ENCODE measurements at regions not wholly inside any gene's neighbourhood (a gene's known extent, or its start where the extent isn't known, plus 50 kb on each side); places are given as distances from the start of the nearest gene placed in this dataset.

DNA sequence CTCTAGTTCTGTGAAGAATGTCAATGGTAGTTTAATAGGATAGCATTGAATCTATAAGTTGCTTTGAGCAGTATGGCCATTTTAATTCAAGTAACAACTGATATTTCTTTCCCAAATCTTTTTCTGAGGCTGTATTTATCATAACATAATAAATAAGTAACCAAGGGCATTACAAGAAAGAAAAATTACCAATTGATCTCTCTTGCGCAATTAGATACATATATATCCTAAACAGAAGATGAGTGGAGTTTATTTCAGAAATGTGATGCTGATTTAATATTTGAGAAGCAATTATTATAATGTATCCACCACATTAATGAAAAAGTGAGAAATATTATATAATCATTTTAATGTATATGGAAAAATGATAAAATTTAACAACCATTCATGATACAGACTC, 802.5 kb upstream of the AGA start:
- Histone ChIP-seq H3K36me3 (ENCODE audit: control insufficient read depth in 2 of 2, extremely low read depth in 1 of 2, insufficient read depth in 1 of 2, low read length in 1 of 2) (no peaks in the 10 kb centered on the region), H3K4me3 (ENCODE audit: control insufficient read depth in 1 of 2, extremely low read depth in 1 of 2, low read length in 1 of 2) (no peak overlapping the region), H3K27me3 (replicated peaks in 1 of 2; ENCODE audit: control insufficient read depth in 2 of 2, extremely low read depth in 1 of 2, insufficient read depth in 2 of 2, low read length in 1 of 2) (no peaks in the 10 kb centered on the region), H3K4me1 (ENCODE audit: control insufficient read depth in 1 of 2, extremely low read depth in 1 of 2, insufficient read depth in 2 of 2, low read length in 2 of 2) (no peaks in the 10 kb centered on the region), H3K27ac (ENCODE audit: low read length) (no peak overlapping the region), H3K9me3 (no peaks in the 10 kb centered on the region)
- Mint-ChIP-seq H3K4me1 (no peaks in the 10 kb centered on the region), H3K36me3 (no peaks in the 10 kb centered on the region), H3K9me3 (peaks cover 5 to 14% (median 9%) of the 10 kb centered on the region in 3 donors), H3K27ac (no peak overlapping the region), H3K27me3 (no peaks in the 10 kb centered on the region), H3K4me3 (no peak overlapping the region)
- no CpG with 5 or more reads among the region's 1 CpG for WGBS (ENCODE audit: insufficient coverage)
- DNase-seq (no peak), ATAC-seq (replicated peaks in 1 of 4) (no peak)
- ChIA-PET CTCF (no interaction called here), POLR2A (no interaction called here)

DNA sequence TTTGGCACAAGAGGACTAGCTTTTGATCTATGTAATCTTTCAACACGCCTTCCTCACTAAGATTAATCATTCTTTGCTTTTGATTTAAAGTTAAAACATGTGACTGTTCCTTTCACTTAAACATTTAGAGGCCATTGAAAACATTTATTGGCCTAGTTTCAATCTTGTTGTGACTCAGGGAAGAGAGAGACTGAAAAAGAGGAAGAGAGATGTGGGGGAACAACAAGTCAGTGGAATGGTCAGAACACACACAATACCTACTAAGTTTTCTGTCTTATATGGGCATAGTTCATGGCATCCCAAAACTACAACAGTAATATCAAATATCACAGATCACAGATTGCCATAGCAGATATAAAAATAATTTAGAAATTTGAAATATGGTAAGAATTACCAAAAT, 812.9 kb upstream of the AGA start:
- POLR2A ChIA-PET, result no interaction called here
- ATAC-seq (replicated peaks in 1 of 4), result no peak
- no peaks in the 10 kb centered on the region for H3K4me1 Mint-ChIP-seq
- peaks cover 9 to 14% (median 11%) of the 10 kb centered on the region in 3 donors for H3K9me3 Mint-ChIP-seq
- H3K4me3 ChIP-seq (ENCODE audit: control insufficient read depth in 1 of 2, extremely low read depth in 1 of 2, low read length in 1 of 2), result no peak overlapping the region
- no CpG with 5 or more reads among the region's 1 CpG for WGBS (ENCODE audit: insufficient coverage)
- no peaks in the 10 kb centered on the region for H3K27me3 Mint-ChIP-seq
- H3K27ac Mint-ChIP-seq, result no peak overlapping the region
- H3K36me3 ChIP-seq (ENCODE audit: control insufficient read depth in 2 of 2, extremely low read depth in 1 of 2, insufficient read depth in 1 of 2, low read length in 1 of 2), result no peaks in the 10 kb centered on the region
- DNase-seq, result no peak
- no peaks in the 10 kb centered on the region for H3K27me3 ChIP-seq (replicated peaks in 1 of 2; ENCODE audit: control insufficient read depth in 2 of 2, extremely low read depth in 1 of 2, insufficient read depth in 2 of 2, low read length in 1 of 2)
- no peaks in the 10 kb centered on the region for H3K4me1 ChIP-seq (ENCODE audit: control insufficient read depth in 1 of 2, extremely low read depth in 1 of 2, insufficient read depth in 2 of 2, low read length in 2 of 2)
- H3K27ac ChIP-seq (ENCODE audit: low read length), result no peak overlapping the region
- H3K36me3 Mint-ChIP-seq, result no peaks in the 10 kb centered on the region
- CTCF ChIA-PET, result no interaction called here
- H3K9me3 ChIP-seq, result no peaks in the 10 kb centered on the region
- H3K4me3 Mint-ChIP-seq, result no peak overlapping the region

DNA sequence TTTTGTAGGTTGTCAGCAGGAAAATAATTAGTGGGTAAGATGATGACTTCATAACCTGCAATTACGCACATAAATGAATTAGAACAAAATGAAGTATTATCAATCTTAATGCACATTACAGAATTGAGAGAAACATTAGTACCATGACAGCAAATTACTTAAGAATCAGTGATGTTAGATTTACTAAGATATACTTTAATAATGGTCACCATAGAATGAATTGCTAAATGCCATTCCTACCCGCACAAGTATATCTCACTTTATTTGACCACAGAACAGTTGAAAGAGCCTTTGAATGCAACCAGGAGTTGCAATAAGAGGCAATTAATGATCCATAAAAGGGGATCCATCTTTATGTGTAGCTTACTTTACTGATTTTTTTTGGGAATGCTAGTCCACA, 816.4 kb upstream of the AGA start:
- H3K27ac Mint-ChIP-seq, result no peak overlapping the region
- no peaks in the 10 kb centered on the region for H3K4me1 ChIP-seq (ENCODE audit: control insufficient read depth in 1 of 2, extremely low read depth in 1 of 2, insufficient read depth in 2 of 2, low read length in 2 of 2)
- H3K4me3 Mint-ChIP-seq, result no peak overlapping the region
- no peaks in the 10 kb centered on the region for H3K27me3 Mint-ChIP-seq
- DNase-seq (no peak), ATAC-seq (replicated peaks in 1 of 4) (no peak)
- ChIA-PET CTCF (no interaction called here), POLR2A (no interaction called here)
- no peaks in the 10 kb centered on the region for H3K36me3 Mint-ChIP-seq
- H3K9me3 ChIP-seq, result no peaks in the 10 kb centered on the region
- no peaks in the 10 kb centered on the region for H3K27me3 ChIP-seq (replicated peaks in 1 of 2; ENCODE audit: control insufficient read depth in 2 of 2, extremely low read depth in 1 of 2, insufficient read depth in 2 of 2, low read length in 1 of 2)
- no CpG with 5 or more reads among the region's 2 CpGs for WGBS (ENCODE audit: insufficient coverage)
- H3K27ac ChIP-seq (ENCODE audit: low read length), result no peak overlapping the region
- no peaks in the 10 kb centered on the region for H3K36me3 ChIP-seq (ENCODE audit: control insufficient read depth in 2 of 2, extremely low read depth in 1 of 2, insufficient read depth in 1 of 2, low read length in 1 of 2)
- peaks cover 7 to 13% (median 8%) of the 10 kb centered on the region in 3 donors for H3K9me3 Mint-ChIP-seq
- no peaks in the 10 kb centered on the region for H3K4me1 Mint-ChIP-seq
- H3K4me3 ChIP-seq (ENCODE audit: control insufficient read depth in 1 of 2, extremely low read depth in 1 of 2, low read length in 1 of 2), result no peak overlapping the region

DNA sequence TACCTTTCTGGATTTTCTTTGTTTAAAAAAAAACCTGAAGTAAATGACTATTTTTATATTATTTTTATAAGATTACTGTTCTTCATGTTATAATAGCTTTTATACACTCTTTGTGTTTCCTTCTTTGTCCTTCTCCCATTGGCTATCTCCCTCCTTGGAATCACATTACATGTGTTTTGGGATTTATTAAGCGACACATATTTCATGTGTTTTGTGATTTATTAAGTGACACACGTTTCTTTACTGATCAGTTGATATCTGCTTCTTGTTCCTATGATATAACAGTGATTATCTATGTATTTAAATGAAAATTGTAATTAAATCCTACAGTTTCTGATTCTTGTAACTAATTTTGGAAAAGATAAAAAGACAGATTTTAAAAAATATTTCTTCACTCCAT, 817.3 kb upstream of the AGA start:
- Histone ChIP-seq H3K4me3 (ENCODE audit: control insufficient read depth in 1 of 2, extremely low read depth in 1 of 2, low read length in 1 of 2) (no peak overlapping the region), H3K4me1 (ENCODE audit: control insufficient read depth in 1 of 2, extremely low read depth in 1 of 2, insufficient read depth in 2 of 2, low read length in 2 of 2) (no peaks in the 10 kb centered on the region), H3K27me3 (replicated peaks in 1 of 2; ENCODE audit: control insufficient read depth in 2 of 2, extremely low read depth in 1 of 2, insufficient read depth in 2 of 2, low read length in 1 of 2) (no peaks in the 10 kb centered on the region), H3K36me3 (ENCODE audit: control insufficient read depth in 2 of 2, extremely low read depth in 1 of 2, insufficient read depth in 1 of 2, low read length in 1 of 2) (no peaks in the 10 kb centered on the region), H3K9me3 (no peaks in the 10 kb centered on the region), H3K27ac (ENCODE audit: low read length) (no peak overlapping the region)
- POLR2A ChIA-PET, result no interaction called here
- no CpG with 5 or more reads among the region's 2 CpGs for WGBS (ENCODE audit: insufficient coverage)
- H3K27me3 Mint-ChIP-seq, result no peaks in the 10 kb centered on the region
- CTCF ChIA-PET, result no interaction called here
- H3K27ac Mint-ChIP-seq, result no peak overlapping the region
- H3K4me1 Mint-ChIP-seq, result no peaks in the 10 kb centered on the region
- no peak overlapping the region for H3K4me3 Mint-ChIP-seq
- H3K9me3 Mint-ChIP-seq, result peaks cover 7 to 12% (median 8%) of the 10 kb centered on the region in 3 donors
- no peak for ATAC-seq (replicated peaks in 1 of 4)
- DNase-seq, result no peak
- no peaks in the 10 kb centered on the region for H3K36me3 Mint-ChIP-seq

DNA sequence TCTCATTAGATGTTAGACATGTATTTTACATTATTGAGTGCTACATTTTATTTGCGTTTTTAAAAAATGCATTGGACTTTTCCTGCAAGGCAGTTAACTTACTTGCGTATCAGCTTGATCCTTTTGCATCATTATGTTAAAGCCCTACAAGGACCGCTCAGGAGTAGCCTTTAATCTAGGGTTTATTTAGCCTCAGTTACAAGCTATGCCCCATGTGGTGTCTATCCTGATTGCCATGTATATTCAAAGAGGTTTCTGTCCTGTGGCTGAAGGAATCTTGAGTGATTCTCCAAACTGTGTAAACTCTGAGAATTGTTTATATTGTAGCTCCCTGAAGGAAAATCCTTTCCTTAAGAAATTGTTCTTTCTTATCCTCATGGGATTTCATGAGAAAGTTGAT, 821.8 kb upstream of the AGA start:
- no peak for DNase-seq
- Mint-ChIP-seq H3K36me3 (no peaks in the 10 kb centered on the region), H3K27me3 (no peaks in the 10 kb centered on the region), H3K27ac (no peak overlapping the region), H3K9me3 (peaks cover 3 to 13% (median 10%) of the 10 kb centered on the region in 3 donors), H3K4me1 (no peaks in the 10 kb centered on the region), H3K4me3 (no peak overlapping the region)
- no peaks in the 10 kb centered on the region for H3K27me3 ChIP-seq (replicated peaks in 1 of 2; ENCODE audit: control insufficient read depth in 2 of 2, extremely low read depth in 1 of 2, insufficient read depth in 2 of 2, low read length in 1 of 2)
- H3K4me1 ChIP-seq (ENCODE audit: control insufficient read depth in 1 of 2, extremely low read depth in 1 of 2, insufficient read depth in 2 of 2, low read length in 2 of 2), result no peaks in the 10 kb centered on the region
- ChIA-PET CTCF (no interaction called here), POLR2A (no interaction called here)
- no peaks in the 10 kb centered on the region for H3K36me3 ChIP-seq (ENCODE audit: control insufficient read depth in 2 of 2, extremely low read depth in 1 of 2, insufficient read depth in 1 of 2, low read length in 1 of 2)
- ATAC-seq (replicated peaks in 1 of 4), result no peak
- WGBS (ENCODE audit: insufficient coverage), result 90% methylated on average over 2 of the region's 3 CpGs
- no peak overlapping the region for H3K4me3 ChIP-seq (ENCODE audit: control insufficient read depth in 1 of 2, extremely low read depth in 1 of 2, low read length in 1 of 2)
- no peaks in the 10 kb centered on the region for H3K9me3 ChIP-seq
- H3K27ac ChIP-seq (ENCODE audit: low read length), result no peak overlapping the region

DNA sequence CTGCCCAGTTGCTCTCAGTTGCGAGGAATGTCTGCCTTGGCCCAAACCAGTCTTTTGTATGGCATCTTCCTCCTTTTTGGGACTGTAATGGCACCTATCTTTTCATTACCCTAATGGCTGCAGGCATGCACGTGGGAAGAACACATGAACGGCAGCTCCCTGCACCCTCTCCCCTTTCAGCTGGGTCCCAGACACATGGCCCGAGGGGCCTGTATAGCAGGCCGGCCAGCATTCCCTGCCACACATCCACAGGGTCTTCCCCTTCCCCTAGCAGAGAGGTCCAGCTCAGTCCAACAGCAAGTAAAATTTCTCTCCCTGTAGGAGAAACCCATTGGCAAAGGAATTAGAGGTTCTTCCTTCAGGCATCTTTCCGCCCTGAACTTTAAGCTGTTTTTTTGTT, 829.1 kb upstream of the AGA start:
- Histone ChIP-seq H3K4me1 (ENCODE audit: control insufficient read depth in 1 of 2, extremely low read depth in 1 of 2, insufficient read depth in 2 of 2, low read length in 2 of 2) (no peaks in the 10 kb centered on the region), H3K4me3 (ENCODE audit: control insufficient read depth in 1 of 2, extremely low read depth in 1 of 2, low read length in 1 of 2) (no peak overlapping the region), H3K9me3 (no peaks in the 10 kb centered on the region), H3K36me3 (ENCODE audit: control insufficient read depth in 2 of 2, extremely low read depth in 1 of 2, insufficient read depth in 1 of 2, low read length in 1 of 2) (no peaks in the 10 kb centered on the region), H3K27me3 (replicated peaks in 1 of 2; ENCODE audit: control insufficient read depth in 2 of 2, extremely low read depth in 1 of 2, insufficient read depth in 2 of 2, low read length in 1 of 2) (no peaks in the 10 kb centered on the region), H3K27ac (ENCODE audit: low read length) (no peak overlapping the region)
- ChIA-PET CTCF (no interaction called here), POLR2A (no interaction called here)
- no peak overlapping the region for H3K27ac Mint-ChIP-seq
- H3K27me3 Mint-ChIP-seq, result no peaks in the 10 kb centered on the region
- H3K9me3 Mint-ChIP-seq, result peaks cover 5 to 13% (median 12%) of the 10 kb centered on the region in 3 donors
- ATAC-seq (replicated peaks in 1 of 4) (no peak), DNase-seq (no peak)
- H3K4me1 Mint-ChIP-seq, result no peaks in the 10 kb centered on the region
- H3K4me3 Mint-ChIP-seq, result no peak overlapping the region
- no peaks in the 10 kb centered on the region for H3K36me3 Mint-ChIP-seq
- 79% methylated on average over 3 of the region's 6 CpGs for WGBS (ENCODE audit: insufficient coverage)

DNA sequence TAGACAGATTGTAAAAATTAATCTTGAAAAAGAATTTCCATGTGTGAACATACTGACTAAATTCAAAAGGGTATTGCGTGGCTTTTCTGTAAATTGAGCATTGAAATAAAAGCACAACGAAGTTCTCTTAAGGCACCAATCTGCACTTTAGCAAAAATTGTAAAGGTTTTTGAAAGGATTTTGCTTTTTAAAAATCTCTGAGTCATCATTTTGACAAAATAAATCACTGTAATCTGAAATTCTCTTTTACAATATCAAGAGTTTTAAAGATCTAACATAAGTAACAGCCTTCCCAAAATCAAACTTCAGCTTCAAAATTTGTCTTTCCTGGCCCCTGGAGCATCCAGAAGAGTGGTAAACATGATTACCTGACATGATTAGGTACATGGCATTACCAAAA, 830.9 kb upstream of the AGA start:
- no peak for DNase-seq
- no peak overlapping the region for H3K27ac Mint-ChIP-seq
- ChIA-PET POLR2A (no interaction called here), CTCF (no interaction called here)
- H3K4me3 ChIP-seq (ENCODE audit: control insufficient read depth in 1 of 2, extremely low read depth in 1 of 2, low read length in 1 of 2), result no peak overlapping the region
- H3K27me3 ChIP-seq (replicated peaks in 1 of 2; ENCODE audit: control insufficient read depth in 2 of 2, extremely low read depth in 1 of 2, insufficient read depth in 2 of 2, low read length in 1 of 2), result no peaks in the 10 kb centered on the region
- no peaks in the 10 kb centered on the region for H3K4me1 ChIP-seq (ENCODE audit: control insufficient read depth in 1 of 2, extremely low read depth in 1 of 2, insufficient read depth in 2 of 2, low read length in 2 of 2)
- no peaks in the 10 kb centered on the region for H3K36me3 ChIP-seq (ENCODE audit: control insufficient read depth in 2 of 2, extremely low read depth in 1 of 2, insufficient read depth in 1 of 2, low read length in 1 of 2)
- no peaks in the 10 kb centered on the region for H3K4me1 Mint-ChIP-seq
- H3K4me3 Mint-ChIP-seq, result no peak overlapping the region
- ATAC-seq (replicated peaks in 1 of 4), result no peak
- no peaks in the 10 kb centered on the region for H3K27me3 Mint-ChIP-seq
- no peaks in the 10 kb centered on the region for H3K9me3 ChIP-seq
- H3K27ac ChIP-seq (ENCODE audit: low read length), result no peak overlapping the region
- no peaks in the 10 kb centered on the region for H3K36me3 Mint-ChIP-seq
- no CpG with 5 or more reads among the region's 2 CpGs for whole genome bisulfite sequencing (ENCODE audit: insufficient coverage)
- peaks cover 5 to 12% (median 6%) of the 10 kb centered on the region in 3 donors for H3K9me3 Mint-ChIP-seq
